Body of pancreas (tissue), 4 donors: ENCODE measurements at regions not wholly inside any gene's neighbourhood (a gene's known extent, or its start where the extent isn't known, plus 50 kb on each side); places are given as distances from the start of the nearest gene placed in this dataset.

Experiments
- CTCF ChIP-seq, 7 experiments: fragments of 450-650 bp in 4 of 7; fragments of 200-600 bp in 3 of 7; sonication (generic) in 3 of 7; IDR thresholded peaks; one replicate each; pipeline ENCODE4 v1.5.1; 2016 to 2019; ENCODE audit warnings: antibody characterized with exemption in 7 of 7
- POLR2A ChIP-seq, 3 donors: fragments of 450-650 bp; IDR thresholded peaks; one replicate each; pipeline ENCODE4 v1.6.1; 2016; ENCODE audit warnings: antibody characterized with exemption in 3 of 3, mild to moderate bottlenecking in 2 of 3

GRCh38 chr20:19141998-19142397 lies 70.4 kb upstream of the SLC24A3 start:
- TF ChIP-seq CTCF (IDR thresholded peaks at IDR 0.05) (no peak), POLR2A (IDR thresholded peaks at IDR 0.05) (no peak)
